WERI-Rb-1 (cell line): ENCODE measurements at regions not wholly inside any gene's neighbourhood (a gene's known extent, or its start where the extent isn't known, plus 50 kb on each side); places are given as distances from the start of the nearest gene placed in this dataset.

Source experiments
- DNase-seq: peaks from one replicate; pipeline ENCODE4 v3.0.0-alpha.2; 2020
- H3K27ac ChIP-seq: fragments of 250-450 bp; sonication (Bioruptor Pico); 2 replicates; pipeline ENCODE4 v1.5.1; 2020; ENCODE audit warnings: mild to moderate bottlenecking, moderate library complexity
- H3K27me3 ChIP-seq: fragments of 250-450 bp; sonication (Bioruptor Pico); 2 replicates; pipeline ENCODE4 v1.5.1; 2021; ENCODE audit warnings: mild to moderate bottlenecking, low read depth, moderate library complexity; ENCODE audit not compliant: insufficient read depth, severe bottlenecking
- H3K36me3 ChIP-seq: fragments of 250-450 bp; sonication (Bioruptor Pico); 2 replicates; pipeline ENCODE4 v1.5.1; 2020; ENCODE audit warnings: mild to moderate bottlenecking, moderate library complexity
- H3K4me3 ChIP-seq: 2 replicates; pipeline ENCODE4 v1.5.1; 2011; ENCODE audit warnings: low read depth, mild to moderate bottlenecking, control low read depth, low read length
- H3K9me3 ChIP-seq: fragments of 250-450 bp; sonication (Bioruptor Pico); 2 replicates; pipeline ENCODE4 v1.5.1; 2021; ENCODE audit warnings: mild to moderate bottlenecking, moderate library complexity; ENCODE audit not compliant: severe bottlenecking
- TF ChIP-seq, protein P1 (sequence below): IDR thresholded peaks from 2 replicates; pipeline ENCODE4 v1.5.1; 2011; ENCODE audit warnings: low read depth, mild to moderate bottlenecking, control low read depth, inconsistent platforms, low read length

DNA sequence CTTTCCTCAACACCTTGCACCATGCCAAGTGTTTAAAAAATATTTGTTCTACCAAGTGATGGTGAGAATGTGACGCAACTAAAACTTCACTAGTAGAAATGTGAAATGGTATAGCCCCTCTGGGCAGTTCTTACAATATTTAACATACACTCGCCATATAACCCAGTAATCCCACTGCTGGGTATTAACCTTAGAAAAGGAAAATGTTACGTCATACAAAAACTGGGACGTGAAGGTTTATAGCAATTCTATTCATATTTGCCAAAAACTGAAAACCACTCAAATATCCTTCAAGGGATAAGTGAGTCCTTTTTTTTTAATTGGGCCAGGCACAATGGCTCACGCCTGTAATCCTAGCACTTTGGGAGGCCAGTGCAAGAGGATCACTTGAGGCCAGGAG is 279.3 kb downstream of the SKIDA1 start:
- no peak overlapping the region for H3K27ac ChIP-seq
- no peak overlapping the region for H3K4me3 ChIP-seq
- TF ChIP-seq, protein P1, sequence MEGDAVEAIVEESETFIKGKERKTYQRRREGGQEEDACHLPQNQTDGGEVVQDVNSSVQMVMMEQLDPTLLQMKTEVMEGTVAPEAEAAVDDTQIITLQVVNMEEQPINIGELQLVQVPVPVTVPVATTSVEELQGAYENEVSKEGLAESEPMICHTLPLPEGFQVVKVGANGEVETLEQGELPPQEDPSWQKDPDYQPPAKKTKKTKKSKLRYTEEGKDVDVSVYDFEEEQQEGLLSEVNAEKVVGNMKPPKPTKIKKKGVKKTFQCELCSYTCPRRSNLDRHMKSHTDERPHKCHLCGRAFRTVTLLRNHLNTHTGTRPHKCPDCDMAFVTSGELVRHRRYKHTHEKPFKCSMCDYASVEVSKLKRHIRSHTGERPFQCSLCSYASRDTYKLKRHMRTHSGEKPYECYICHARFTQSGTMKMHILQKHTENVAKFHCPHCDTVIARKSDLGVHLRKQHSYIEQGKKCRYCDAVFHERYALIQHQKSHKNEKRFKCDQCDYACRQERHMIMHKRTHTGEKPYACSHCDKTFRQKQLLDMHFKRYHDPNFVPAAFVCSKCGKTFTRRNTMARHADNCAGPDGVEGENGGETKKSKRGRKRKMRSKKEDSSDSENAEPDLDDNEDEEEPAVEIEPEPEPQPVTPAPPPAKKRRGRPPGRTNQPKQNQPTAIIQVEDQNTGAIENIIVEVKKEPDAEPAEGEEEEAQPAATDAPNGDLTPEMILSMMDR, result no peak
- no peaks in the 10 kb centered on the region for H3K36me3 ChIP-seq
- H3K9me3 ChIP-seq, result no peaks in the 10 kb centered on the region
- no peaks in the 10 kb centered on the region for H3K27me3 ChIP-seq
- no peak for DNase-seq

DNA sequence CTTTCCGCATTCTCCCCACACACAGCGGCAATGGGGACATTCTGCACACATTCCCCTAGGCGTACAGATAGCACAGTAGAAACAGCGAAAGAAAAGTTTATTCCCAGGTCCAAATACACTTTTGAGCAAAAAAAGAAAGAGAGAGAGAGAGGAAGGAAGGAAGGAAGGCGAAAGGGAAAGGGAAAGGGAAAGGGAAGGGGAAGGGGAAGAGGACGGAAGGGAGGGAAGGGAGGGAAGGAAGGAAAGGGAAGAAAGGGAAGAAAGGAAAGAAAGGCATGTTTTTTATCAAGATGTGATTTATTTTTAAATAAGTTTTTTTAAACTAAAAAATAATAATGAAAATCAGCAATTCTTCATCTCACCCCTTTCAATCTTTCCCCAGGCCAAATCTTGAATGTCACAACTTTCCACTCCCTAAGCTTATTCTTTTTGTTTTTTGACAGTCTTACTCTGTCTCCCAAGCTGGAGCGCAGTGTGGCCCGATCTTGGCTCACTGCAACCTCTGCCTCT is 281.7 kb downstream of the SKIDA1 start:
- Histone ChIP-seq H3K4me3 (no peak overlapping the region), H3K27me3 (no peaks in the 10 kb centered on the region), H3K27ac (no peak overlapping the region), H3K9me3 (no peaks in the 10 kb centered on the region), H3K36me3 (no peaks in the 10 kb centered on the region)
- TF ChIP-seq, protein P1, result no peak
- DNase-seq, result no peak

DNA sequence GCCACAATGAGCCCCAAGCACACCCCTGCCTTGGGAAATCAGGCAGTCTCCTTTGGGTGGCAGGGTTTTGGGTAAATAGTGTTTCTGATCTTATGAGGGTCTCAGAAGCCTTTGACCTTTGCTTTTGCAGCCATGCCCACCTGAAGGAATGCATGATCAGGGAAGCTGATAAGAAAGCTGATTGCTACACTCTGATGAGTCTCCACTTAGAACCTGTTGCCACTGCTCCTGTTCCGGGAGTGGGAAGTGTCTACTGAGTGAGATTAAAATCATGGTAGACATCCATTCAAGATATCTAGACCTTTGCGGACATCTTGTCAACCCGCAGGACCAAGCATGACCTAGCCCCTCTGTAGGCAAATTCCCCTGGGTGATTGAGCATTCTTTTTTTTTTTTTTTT is 282.6 kb downstream of the SKIDA1 start:
- H3K4me3 ChIP-seq, result no peak overlapping the region
- H3K27ac ChIP-seq, result no peak overlapping the region
- DNase-seq, result no peak
- no peaks in the 10 kb centered on the region for H3K27me3 ChIP-seq
- TF ChIP-seq, protein P1, result no peak
- no peaks in the 10 kb centered on the region for H3K36me3 ChIP-seq
- H3K9me3 ChIP-seq, result no peaks in the 10 kb centered on the region

DNA sequence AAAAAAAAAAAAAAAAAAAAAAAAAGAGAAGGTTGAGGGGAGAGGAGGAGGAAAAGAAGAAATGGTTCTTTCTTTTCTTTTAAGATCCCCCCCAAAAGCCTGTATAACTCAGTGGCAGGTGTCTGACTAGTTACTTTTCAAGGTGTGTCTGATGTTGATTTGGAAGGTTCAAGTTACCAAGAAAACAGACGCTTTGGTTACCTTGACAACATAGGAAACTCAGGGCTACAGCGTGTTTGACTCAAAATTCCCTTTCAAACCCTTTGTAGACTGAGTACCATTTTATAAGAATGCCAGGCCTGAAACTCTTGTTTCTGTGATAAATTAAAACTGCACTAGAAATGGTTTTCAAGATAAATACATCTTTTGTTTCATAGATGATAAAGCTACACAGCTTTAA is 286.8 kb downstream of the SKIDA1 start:
- no peak for DNase-seq
- Histone ChIP-seq H3K27ac (no peak overlapping the region), H3K27me3 (no peaks in the 10 kb centered on the region), H3K4me3 (no peak overlapping the region), H3K9me3 (no peaks in the 10 kb centered on the region), H3K36me3 (no peaks in the 10 kb centered on the region)
- TF ChIP-seq, protein P1, result no peak

DNA sequence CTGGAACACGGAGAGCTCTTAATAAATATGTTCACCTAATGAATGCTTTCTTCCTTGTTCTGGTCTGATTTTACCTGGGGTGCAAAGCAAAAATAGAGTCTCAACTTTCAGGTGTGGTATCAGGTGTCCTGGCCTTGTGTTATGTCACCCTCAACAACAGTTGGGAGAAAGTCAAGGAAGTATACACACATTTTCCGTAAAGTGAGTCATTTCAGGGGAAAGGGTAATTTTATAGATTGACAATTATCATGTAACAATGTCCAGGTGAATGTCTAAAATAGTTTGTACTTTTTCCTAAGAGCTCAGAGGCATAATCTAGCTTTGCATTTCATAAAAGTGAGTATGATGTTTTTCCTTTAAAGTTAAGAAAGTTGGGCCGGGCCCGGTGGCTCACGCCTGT is 287.4 kb downstream of the SKIDA1 start:
- H3K4me3 ChIP-seq, result no peak overlapping the region
- no peaks in the 10 kb centered on the region for H3K36me3 ChIP-seq
- no peak for DNase-seq
- no peaks in the 10 kb centered on the region for H3K27me3 ChIP-seq
- TF ChIP-seq, protein P1, result no peak
- H3K27ac ChIP-seq, result no peak overlapping the region
- H3K9me3 ChIP-seq, result no peaks in the 10 kb centered on the region

DNA sequence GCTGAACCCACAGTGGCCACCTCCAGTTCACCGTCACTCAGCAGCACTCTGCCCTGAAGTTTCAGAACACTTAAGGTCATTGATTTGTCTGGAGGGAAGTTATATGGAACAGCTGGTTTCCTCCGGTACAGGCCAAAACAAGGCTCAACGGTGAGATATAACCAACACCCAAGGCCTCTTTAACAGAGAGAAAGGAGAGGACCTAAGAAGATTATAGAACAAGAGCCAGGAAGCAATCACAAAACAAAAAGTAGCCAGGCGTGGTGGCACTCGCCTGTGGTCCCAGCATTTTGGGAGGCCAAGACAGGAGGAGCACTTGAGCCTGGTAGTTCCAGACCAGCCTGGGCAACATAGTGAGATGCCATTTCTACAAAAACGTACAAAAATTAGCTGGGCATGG is 290.7 kb downstream of the SKIDA1 start:
- Histone ChIP-seq H3K4me3 (no peak overlapping the region), H3K36me3 (no peaks in the 10 kb centered on the region), H3K27me3 (no peaks in the 10 kb centered on the region), H3K27ac (no peak overlapping the region), H3K9me3 (no peaks in the 10 kb centered on the region)
- no peak for DNase-seq
- TF ChIP-seq, protein P1, result no peak
